ENCODE measurements at regions not wholly inside any gene's neighbourhood (a gene's known extent, or its start where the extent isn't known, plus 50 kb on each side); places are given as distances from the start of the nearest gene placed in this dataset.

GRCh38 chr22:47374273-47374771 lies 611.9 kb downstream of the TBC1D22A start:
- no peak for TF ChIP-seq EZH2 (IDR thresholded peaks at IDR 0.05; ENCODE audit: insufficient read depth, poor library complexity, severe bottlenecking)
- no peak for TF ChIP-seq EZH2phosphoT487 (IDR thresholded peaks at IDR 0.05; ENCODE audit: insufficient read depth, low read depth)
